Activated CD4-positive, alpha-beta T cell treated with anti-CD3 and anti-CD28 coated beads, Interleukin-2, amount 10 ng/mL, durations not matched to agents 24 days and 14 days (primary cell): ENCODE measurements at regions not wholly inside any gene's neighbourhood (a gene's known extent, or its start where the extent isn't known, plus 50 kb on each side); places are given as distances from the start of the nearest gene placed in this dataset.

Experiments used
- DNase-seq: peaks from one replicate; pipeline ENCODE4 v3.0.0; 2022
- H3K27ac Mint-ChIP-seq: one replicate; pipeline ENCODE4 v1.8.0; 2022; ENCODE audit warnings: mild to moderate bottlenecking, mixed read lengths
- H3K27me3 Mint-ChIP-seq: one replicate; pipeline ENCODE4 v1.8.0; 2022; ENCODE audit warnings: mixed read lengths
- H3K36me3 Mint-ChIP-seq: one replicate; pipeline ENCODE4 v1.8.0; 2022; ENCODE audit warnings: low read depth, mild to moderate bottlenecking, mixed read lengths
- H3K4me1 Mint-ChIP-seq: one replicate; pipeline ENCODE4 v1.8.0; 2021; ENCODE audit warnings: mixed read lengths
- H3K4me3 Mint-ChIP-seq: one replicate; pipeline ENCODE4 v1.8.0; 2022; ENCODE audit warnings: mild to moderate bottlenecking, moderate library complexity, mixed read lengths
- H3K9me3 Mint-ChIP-seq: one replicate; pipeline ENCODE4 v1.8.0; 2021; ENCODE audit warnings: mixed read lengths
- intact Hi-C: fragments of 100-400 bp; cut with micrococcal nuclease; formaldehyde crosslinking; loops from one replicate; pipeline ENCODE4 v1.15.1; 2023

DNA sequence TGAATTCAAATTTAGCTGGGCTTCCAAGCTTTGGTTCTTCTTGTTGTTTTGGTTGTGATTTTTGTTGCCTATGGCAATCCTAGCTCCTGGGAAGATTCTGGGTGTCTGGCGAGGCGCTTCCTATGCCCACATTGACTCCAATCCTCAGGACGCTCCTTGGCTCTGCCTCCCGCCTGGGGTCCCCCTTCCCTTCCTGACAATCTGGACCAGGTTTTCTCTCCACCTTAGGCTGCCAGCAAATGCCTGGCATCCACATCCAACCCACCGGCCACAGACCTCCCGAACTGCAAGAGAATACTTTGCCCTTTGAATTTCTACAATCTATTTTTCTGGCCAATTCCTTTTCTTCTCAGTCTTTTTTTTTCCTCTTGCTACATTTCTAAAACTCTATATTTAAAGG is 186.9 kb upstream of the UBL3 start:
- Mint-ChIP-seq H3K27me3 (peaks cover 33% of the 10 kb centered on the region), H3K4me1 (no peaks in the 10 kb centered on the region), H3K9me3 (no peaks in the 10 kb centered on the region), H3K27ac (no peak overlapping the region), H3K4me3 (no peak overlapping the region), H3K36me3 (no peaks in the 10 kb centered on the region)
- no peak for DNase-seq
- intact Hi-C loops = no loop called here

DNA sequence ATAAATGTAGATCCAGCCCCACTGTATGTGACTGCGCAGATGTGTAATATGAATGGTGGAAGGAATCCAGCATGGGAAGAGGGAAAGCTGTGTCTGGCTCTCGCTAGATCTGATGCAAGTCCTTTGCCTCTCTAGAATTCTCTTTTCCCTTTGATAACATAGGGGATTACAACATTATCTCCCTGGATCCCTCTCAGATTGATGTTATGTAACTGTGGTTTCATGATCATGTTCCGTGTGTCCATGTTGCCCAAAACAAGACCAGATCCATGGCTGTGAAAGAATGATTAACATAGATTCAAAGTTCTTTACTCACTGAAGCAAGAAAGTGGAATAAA is 184.0 kb upstream of the UBL3 start:
- H3K9me3 Mint-ChIP-seq = no peaks in the 10 kb centered on the region
- no peaks in the 10 kb centered on the region for H3K36me3 Mint-ChIP-seq
- H3K4me1 Mint-ChIP-seq = no peaks in the 10 kb centered on the region
- no peak overlapping the region for H3K4me3 Mint-ChIP-seq
- H3K27me3 Mint-ChIP-seq = peaks cover 25% of the 10 kb centered on the region
- intact Hi-C loops = no loop called here
- no peak for DNase-seq
- no peak overlapping the region for H3K27ac Mint-ChIP-seq

DNA sequence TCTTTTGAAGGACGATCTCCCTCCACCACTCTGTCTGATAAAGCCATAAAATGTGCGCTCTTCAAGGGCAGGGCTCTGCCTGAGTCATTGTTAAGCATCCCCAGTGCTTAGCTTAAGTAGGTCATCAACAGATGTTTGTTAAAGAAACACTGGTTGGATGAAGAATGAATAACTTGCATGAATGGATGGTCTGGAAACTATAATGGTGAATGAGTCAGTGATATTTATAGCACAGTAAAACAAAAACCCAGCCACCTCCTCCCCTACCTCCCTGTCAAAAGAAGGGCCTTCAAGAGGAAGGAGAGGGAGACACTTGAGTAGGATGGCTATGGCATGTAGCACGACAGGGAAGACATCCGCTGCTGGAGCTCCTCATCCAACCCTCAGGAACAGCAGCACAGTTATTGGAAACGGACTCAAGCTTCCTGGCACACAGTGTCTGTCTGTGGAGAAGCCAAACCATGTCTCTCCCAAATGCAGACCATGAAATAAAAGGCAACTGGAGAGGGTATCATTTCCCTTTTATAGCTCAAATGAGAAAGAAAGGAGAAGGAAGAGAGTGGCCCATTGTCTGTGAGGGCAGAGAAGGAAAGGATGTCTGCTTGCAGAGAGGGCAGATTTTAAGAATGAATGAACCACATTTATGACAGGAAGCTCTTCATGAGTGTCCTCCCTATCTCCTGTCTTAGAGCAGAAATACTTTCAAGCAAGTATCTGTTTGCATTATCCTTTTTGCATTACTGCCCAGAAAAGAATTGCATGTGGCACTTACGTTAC is 183.5 kb upstream of the UBL3 start:
- Mint-ChIP-seq H3K36me3 (no peaks in the 10 kb centered on the region), H3K27me3 (peaks cover 23% of the 10 kb centered on the region), H3K9me3 (no peaks in the 10 kb centered on the region), H3K4me1 (no peaks in the 10 kb centered on the region), H3K27ac (no peak overlapping the region), H3K4me3 (no peak overlapping the region)
- intact Hi-C loops = no loop called here
- DNase-seq = no peak

DNA sequence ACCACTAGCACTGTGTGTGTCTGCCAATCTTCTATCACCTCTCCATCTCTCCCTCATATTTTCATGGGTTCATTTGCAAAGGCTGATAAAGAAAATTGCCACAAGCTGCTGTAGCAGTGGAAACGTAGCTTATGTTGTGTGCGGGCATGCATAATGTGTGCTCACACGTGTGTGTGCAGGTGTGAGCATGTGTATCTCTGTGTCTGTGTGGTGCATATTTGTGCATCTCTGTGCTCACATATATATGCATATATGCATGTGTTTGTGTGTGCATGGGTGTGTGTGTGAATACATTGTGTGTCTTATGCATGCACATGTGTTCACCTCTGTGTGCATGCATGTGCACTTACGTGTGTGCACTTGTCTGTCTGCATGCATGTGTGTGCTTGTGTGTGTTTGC is 181.8 kb upstream of the UBL3 start:
- Mint-ChIP-seq H3K27me3 (peaks cover 12% of the 10 kb centered on the region), H3K9me3 (no peaks in the 10 kb centered on the region), H3K4me1 (no peaks in the 10 kb centered on the region), H3K4me3 (no peak overlapping the region), H3K36me3 (no peaks in the 10 kb centered on the region), H3K27ac (no peak overlapping the region)
- DNase-seq = no peak
- intact Hi-C loops = no loop called here

DNA sequence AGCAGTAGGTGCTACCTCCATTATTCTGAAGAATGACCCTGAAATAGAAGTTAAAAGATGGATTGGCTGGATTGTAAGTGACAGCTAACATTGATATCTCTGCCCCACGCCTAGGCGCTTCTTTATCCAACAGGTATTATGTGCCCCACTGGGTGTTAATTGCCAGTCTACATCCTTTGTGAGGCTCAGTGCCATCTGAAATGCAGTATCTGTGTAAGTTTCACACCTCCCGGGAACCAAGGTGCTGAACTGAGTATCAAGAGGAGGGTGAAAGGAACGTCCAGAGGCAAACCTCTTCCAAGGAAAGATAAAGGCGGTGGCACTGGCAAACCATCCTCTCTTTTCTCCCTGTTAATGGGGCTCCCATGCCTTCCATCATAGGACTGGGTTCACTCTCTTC is 181.1 kb upstream of the UBL3 start:
- no peak overlapping the region for H3K27ac Mint-ChIP-seq
- H3K9me3 Mint-ChIP-seq = no peaks in the 10 kb centered on the region
- no peak overlapping the region for H3K4me3 Mint-ChIP-seq
- no peaks in the 10 kb centered on the region for H3K36me3 Mint-ChIP-seq
- H3K27me3 Mint-ChIP-seq = peaks cover 11% of the 10 kb centered on the region
- H3K4me1 Mint-ChIP-seq = no peaks in the 10 kb centered on the region
- intact Hi-C loops = no loop called here
- DNase-seq = no peak

DNA sequence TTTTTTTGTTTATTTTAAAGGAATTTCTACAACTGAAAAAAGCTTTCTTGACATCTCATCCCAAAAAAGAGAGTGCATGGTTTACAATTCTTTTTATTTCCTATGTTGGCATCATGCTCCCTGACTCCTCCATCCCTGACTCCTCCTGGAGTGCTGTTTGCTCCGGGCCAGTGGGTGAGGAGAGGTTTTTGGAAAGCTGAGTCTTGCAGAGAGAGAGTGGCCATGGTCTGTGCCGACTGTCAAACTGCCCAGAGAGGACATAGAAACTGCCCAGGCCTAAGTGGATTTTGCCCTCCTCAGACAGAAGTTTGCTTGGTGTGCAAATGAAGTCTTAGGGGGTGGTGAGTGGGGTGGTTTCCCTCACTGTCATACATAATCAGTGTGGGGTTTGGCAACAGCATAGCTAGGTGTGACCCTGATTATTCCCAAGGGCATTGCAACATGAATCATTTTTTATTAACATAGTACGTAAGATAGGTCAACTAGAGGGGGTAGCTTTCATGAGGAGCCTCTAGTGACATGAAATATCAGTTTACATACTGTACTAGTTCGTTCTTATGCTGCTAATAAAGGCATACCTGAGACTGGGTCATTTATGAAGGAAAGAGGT is 179.8 kb upstream of the UBL3 start:
- Mint-ChIP-seq H3K4me3 (no peak overlapping the region), H3K27ac (no peak overlapping the region)

DNA sequence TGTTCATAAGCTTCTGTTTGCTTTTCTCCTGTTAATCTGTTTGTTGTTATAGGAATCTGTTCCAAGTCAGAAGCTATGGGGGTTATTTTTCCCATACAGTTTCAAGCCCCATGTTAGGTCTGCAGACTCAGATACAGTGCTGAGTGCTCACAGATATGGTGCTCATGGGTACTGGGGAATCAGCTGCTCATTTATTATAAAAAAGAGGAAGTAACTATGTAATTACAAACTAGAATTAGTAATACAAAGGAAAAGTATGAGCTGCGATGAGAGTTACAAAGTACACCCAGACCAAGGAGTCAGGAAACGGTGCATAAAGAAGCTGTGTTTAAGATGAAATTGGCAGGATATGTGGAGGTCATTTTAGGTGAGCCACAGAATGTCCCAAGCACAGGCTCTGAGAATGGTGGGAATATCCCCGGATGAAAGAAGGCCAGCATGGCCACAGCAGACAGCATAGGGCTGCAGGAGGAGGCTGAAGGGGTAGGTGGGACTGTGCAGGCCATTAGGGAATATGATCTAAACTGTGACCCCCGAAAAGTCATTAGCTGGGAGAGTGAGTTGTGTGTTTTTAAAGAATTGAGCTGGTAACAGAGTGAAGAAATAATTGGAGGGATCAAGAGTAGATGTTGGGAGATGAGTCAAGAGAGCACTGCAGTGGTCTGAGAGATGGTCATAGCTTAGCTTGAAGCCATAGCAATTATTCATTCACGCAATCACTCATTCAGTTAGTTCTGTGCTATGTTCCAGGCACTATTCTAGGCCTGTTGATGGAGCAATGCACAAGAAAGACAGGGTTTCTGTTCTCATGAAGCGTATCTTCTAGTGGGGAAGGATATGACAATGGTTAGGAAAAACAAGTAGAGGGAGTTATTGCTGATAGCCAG is 177.4 kb upstream of the UBL3 start:
- DNase-seq = no peak
- Mint-ChIP-seq H3K4me1 (no peaks in the 10 kb centered on the region), H3K27ac (no peak overlapping the region), H3K27me3 (no peaks in the 10 kb centered on the region), H3K36me3 (no peaks in the 10 kb centered on the region), H3K4me3 (no peak overlapping the region), H3K9me3 (no peaks in the 10 kb centered on the region)
- intact Hi-C loops = no loop called here

More for the DNA sequence above, 179.8 kb upstream of the UBL3 start:
- H3K27me3 Mint-ChIP-seq = peaks cover 10% of the 10 kb centered on the region
- intact Hi-C loops = no loop called here
- no peak for DNase-seq
- no peaks in the 10 kb centered on the region for H3K9me3 Mint-ChIP-seq
- no peaks in the 10 kb centered on the region for H3K36me3 Mint-ChIP-seq
- no peaks in the 10 kb centered on the region for H3K4me1 Mint-ChIP-seq

DNA sequence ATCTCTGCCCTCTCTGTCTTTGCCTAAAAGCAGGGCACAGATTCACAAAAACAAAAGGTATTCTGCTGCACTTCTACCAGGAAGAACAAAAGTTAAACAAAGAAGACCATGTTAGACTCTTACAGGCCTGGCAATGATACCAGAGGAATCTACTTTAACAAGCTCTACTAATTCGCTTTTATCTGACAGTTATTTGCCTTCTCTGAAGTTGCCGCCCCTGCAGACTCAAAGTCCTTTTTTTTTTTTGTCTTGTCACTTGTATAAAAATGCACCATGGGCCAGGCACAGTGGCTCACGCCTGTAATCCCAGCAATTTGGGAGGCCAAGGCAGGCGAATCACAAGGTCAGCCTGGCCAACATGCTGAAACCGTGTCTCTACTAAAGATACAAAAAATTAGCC is 176.5 kb upstream of the UBL3 start:
- Mint-ChIP-seq H3K4me3 (no peak overlapping the region), H3K36me3 (no peaks in the 10 kb centered on the region), H3K27ac (no peak overlapping the region), H3K27me3 (peaks cover 3% of the 10 kb centered on the region), H3K9me3 (no peaks in the 10 kb centered on the region), H3K4me1 (no peaks in the 10 kb centered on the region)
- DNase-seq = no peak
- intact Hi-C loops = no loop called here

DNA sequence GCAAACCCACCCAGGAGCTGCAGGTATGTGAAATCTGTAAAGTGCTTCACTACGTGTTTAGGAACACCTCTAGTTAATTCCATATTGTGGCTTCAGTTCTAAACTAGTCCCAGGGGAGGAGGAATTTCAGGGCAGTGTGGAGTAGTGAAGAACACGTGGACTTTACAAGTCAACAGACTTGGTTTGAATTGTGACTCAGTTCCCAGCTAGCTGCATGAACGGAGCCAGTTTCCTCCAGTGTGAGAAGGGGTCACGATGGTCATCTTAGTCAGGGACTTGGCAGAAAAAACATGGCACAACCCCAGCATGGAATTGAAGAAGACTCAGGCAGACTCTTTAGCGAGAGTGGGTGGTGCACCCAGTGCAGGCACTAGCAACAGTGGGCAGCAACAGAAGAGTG is 175.7 kb upstream of the UBL3 start:
- Mint-ChIP-seq H3K36me3 (no peaks in the 10 kb centered on the region), H3K27me3 (peaks cover 3% of the 10 kb centered on the region), H3K4me3 (no peak overlapping the region), H3K4me1 (no peaks in the 10 kb centered on the region), H3K27ac (no peak overlapping the region), H3K9me3 (no peaks in the 10 kb centered on the region)
- no peak for DNase-seq
- intact Hi-C loops = no loop called here

DNA sequence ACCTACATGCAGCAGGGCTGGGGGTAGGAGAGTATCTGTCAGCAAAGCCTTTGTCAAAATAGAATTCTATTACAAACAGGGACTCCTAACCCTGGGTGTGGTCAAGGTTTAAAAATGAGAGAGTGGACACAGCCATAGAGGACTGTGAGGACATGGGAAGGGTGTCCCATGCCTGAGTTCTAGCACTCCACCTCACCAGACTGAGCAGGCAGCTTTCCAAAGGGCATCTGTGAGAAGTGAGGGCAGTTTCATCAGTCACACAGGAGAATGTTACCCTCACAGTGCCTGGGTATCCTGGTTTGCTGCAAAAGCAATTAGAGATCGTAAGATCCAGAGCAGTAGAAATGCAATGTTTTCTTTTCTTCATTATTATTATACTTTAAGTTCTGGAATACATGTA is 174.9 kb upstream of the UBL3 start:
- H3K27me3 Mint-ChIP-seq = peaks cover 3% of the 10 kb centered on the region
- no peak overlapping the region for H3K4me3 Mint-ChIP-seq
- no peaks in the 10 kb centered on the region for H3K4me1 Mint-ChIP-seq
- DNase-seq = no peak
- H3K36me3 Mint-ChIP-seq = no peaks in the 10 kb centered on the region
- H3K9me3 Mint-ChIP-seq = no peaks in the 10 kb centered on the region
- no peak overlapping the region for H3K27ac Mint-ChIP-seq
- intact Hi-C loops = no loop called here

DNA sequence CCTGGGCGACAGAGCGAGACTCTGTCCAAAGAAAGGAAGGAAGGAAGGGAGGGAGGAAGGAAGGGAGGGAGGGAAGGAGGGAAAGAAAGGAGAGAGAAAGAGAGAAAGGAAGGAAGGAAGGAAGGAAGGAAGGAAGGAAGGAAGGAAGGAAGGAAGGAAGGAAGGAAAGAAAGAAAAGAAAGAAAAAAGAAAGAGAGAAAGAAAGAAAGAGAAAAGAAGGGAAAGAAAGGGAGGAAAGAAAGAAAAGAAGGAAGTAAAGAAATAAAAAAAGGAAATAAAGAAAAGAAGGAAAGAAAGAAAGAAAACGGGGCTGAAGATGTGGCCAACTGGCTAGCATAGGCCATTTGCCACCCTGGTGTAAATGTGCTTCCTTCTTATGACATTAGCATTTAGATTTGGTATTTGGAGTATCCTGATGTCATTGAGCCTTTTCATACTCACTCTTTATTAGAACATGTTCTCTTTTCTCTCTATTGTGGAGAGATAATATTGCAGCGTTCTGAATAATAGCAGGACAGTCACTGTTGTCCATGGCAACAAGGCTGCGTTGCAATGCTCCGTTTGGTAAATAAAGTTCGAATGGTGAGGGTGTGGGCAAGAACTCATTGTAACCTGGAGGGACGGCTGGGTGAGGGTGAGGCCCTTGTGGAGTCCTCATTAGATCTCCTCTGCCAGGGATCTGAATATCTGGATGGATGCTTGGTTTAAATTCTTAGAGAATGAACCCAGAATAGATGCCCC is 173.9 kb upstream of the UBL3 start:
- H3K36me3 Mint-ChIP-seq = no peaks in the 10 kb centered on the region

DNA sequence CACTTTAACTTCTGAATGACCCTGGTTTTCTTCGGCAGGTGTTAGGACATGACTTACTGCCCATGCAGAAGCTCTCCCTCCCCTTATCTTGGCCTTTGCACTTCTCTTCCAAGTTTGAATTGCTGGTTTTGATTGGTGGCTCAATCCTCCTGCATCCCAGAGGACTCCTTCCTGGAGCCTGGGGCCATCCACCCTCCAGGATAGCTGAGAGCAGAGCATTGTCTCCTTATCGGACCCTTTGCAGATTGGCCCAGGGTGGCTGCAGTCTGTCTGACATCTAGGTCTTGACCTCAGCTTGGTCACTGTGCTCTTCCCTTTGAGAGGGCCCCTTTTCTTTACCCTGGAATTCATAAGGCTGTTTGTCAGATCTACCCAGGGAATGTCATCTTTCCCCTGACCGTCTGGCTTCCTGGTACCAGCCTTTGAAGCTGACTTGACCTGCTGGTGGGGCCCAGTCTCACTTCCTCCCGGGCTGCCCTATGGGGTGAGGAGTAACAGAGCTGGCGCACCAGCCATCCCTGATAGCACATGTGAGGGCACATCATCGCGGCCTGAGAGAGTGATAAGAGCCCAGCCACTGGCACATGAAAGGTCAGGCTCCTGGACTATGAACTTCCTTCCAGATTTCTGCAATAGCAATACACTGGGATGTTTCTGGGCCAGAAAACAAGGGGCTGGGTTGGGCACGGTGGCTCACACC is 172.9 kb upstream of the UBL3 start:
- Mint-ChIP-seq H3K4me1 (no peaks in the 10 kb centered on the region), H3K27me3 (peaks cover 3% of the 10 kb centered on the region), H3K4me3 (no peak overlapping the region), H3K9me3 (no peaks in the 10 kb centered on the region), H3K27ac (no peak overlapping the region), H3K36me3 (no peaks in the 10 kb centered on the region)
- no peak for DNase-seq
- intact Hi-C loops = no loop called here

More for the DNA sequence above, 173.9 kb upstream of the UBL3 start:
- Mint-ChIP-seq H3K4me1 (no peaks in the 10 kb centered on the region), H3K4me3 (no peak overlapping the region), H3K9me3 (no peaks in the 10 kb centered on the region), H3K27ac (no peak overlapping the region), H3K27me3 (peaks cover 3% of the 10 kb centered on the region)
- intact Hi-C loops = no loop called here
- no peak for DNase-seq

DNA sequence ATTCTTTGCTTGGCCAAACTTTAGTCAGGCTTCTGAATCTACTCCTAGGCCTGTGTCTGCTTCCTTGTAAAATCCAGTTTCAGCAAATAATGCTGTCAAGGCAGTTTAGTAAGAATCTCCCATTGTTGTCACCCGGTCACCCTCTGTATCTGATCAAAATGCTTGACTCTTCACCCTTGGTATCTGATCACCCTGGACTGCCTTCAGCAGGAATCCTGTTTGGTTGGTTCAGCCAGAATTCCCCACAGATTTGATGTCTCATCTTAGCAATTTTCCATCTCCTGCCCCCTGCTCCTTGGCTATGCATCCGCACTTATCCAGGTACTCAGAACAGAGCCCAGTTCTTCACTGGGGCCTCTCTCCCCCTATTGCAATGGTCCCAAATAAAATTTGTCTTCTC is 172.4 kb upstream of the UBL3 start:
- no peaks in the 10 kb centered on the region for H3K36me3 Mint-ChIP-seq
- intact Hi-C loops = no loop called here
- DNase-seq = no peak
- peaks cover 3% of the 10 kb centered on the region for H3K27me3 Mint-ChIP-seq
- H3K9me3 Mint-ChIP-seq = no peaks in the 10 kb centered on the region
- no peak overlapping the region for H3K4me3 Mint-ChIP-seq
- H3K4me1 Mint-ChIP-seq = no peaks in the 10 kb centered on the region
- H3K27ac Mint-ChIP-seq = no peak overlapping the region
